Body of pancreas (tissue), 4 donors: ENCODE measurements at regions not wholly inside any gene's neighbourhood (a gene's known extent, or its start where the extent isn't known, plus 50 kb on each side); places are given as distances from the start of the nearest gene placed in this dataset.

Experiments used
- ATAC-seq: fragments of 150-250 bp; one replicate; pipeline ENCODE4 v1.9.1; 2016
- DNase-seq, 4 donors: peaks; one replicate each; pipeline ENCODE4 v3.0.0-alpha.2; 2019
- H3K27ac ChIP-seq, 4 donors: fragments of 200-600 bp; sonication (generic); 1 replicate in 3 of 4; 2 replicates in 1 of 4; pipeline versions ENCODE4 v1.5.1 to v1.6.1; 2016 to 2019; ENCODE audit warnings: mild to moderate bottlenecking in 1 of 4, mixed read lengths in 1 of 4, moderate library complexity in 1 of 4
- H3K27me3 ChIP-seq, 2 donors: fragments of 200-600 bp; sonication (generic); one replicate each; pipeline ENCODE4 v1.6.0; 2016; ENCODE audit warnings: mild to moderate bottlenecking in 1 of 2
- H3K36me3 ChIP-seq, 2 donors: fragments of 200-600 bp; sonication (generic); replicated peaks in 1 of 2; 2 replicates each; pipeline ENCODE4 v1.5.1; 2016; ENCODE audit warnings: low read depth in 2 of 2; ENCODE audit not compliant: insufficient read depth in 1 of 2
- H3K4me1 ChIP-seq: fragments of 200-600 bp; sonication (generic); one replicate; pipeline ENCODE4 v1.6.0; 2016
- H3K4me3 ChIP-seq, 2 donors: fragments of 200-600 bp; sonication (generic); 1 replicate in 1 of 2; 2 replicates in 1 of 2; pipeline ENCODE4 v1.5.1; 2016 to 2019
- H3K9me3 ChIP-seq, 3 donors: fragments of 200-600 bp; sonication (generic); 1 replicate in 2 of 3; 2 replicates in 1 of 3; pipeline ENCODE4 v1.5.1; 2016
- POLR2A ChIP-seq, 3 donors: fragments of 450-650 bp; IDR thresholded peaks; one replicate each; pipeline ENCODE4 v1.6.1; 2016; ENCODE audit warnings: antibody characterized with exemption in 3 of 3, mild to moderate bottlenecking in 2 of 3
- WGBS, 2 donors: methylation state at CpG; one replicate each; pipeline ENCODE4 v1.1.5; 2017; 5-methylcytosine and 5-hydroxymethylcytosine counted together
- intact Hi-C: fragments of 100-400 bp; cut with DNase I; formaldehyde crosslinking; loops from one replicate; pipeline ENCODE4 v1.15.1; 2023
- TF ChIP-seq, protein P1 (sequence below), 7 experiments: fragments of 450-650 bp in 4 of 7; fragments of 200-600 bp in 3 of 7; sonication (generic) in 3 of 7; IDR thresholded peaks; one replicate each; pipeline ENCODE4 v1.5.1; 2016 to 2019; ENCODE audit warnings: antibody characterized with exemption in 7 of 7

GRCh38 chr14:100981809-100982208 is 78.3 kb upstream of the RTL1 start:
- TF ChIP-seq, protein P1, sequence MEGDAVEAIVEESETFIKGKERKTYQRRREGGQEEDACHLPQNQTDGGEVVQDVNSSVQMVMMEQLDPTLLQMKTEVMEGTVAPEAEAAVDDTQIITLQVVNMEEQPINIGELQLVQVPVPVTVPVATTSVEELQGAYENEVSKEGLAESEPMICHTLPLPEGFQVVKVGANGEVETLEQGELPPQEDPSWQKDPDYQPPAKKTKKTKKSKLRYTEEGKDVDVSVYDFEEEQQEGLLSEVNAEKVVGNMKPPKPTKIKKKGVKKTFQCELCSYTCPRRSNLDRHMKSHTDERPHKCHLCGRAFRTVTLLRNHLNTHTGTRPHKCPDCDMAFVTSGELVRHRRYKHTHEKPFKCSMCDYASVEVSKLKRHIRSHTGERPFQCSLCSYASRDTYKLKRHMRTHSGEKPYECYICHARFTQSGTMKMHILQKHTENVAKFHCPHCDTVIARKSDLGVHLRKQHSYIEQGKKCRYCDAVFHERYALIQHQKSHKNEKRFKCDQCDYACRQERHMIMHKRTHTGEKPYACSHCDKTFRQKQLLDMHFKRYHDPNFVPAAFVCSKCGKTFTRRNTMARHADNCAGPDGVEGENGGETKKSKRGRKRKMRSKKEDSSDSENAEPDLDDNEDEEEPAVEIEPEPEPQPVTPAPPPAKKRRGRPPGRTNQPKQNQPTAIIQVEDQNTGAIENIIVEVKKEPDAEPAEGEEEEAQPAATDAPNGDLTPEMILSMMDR (IDR thresholded peaks at IDR 0.05), result no peak
- no peak for TF ChIP-seq POLR2A (IDR thresholded peaks at IDR 0.05)
- Histone ChIP-seq H3K9me3 (no peaks in the 10 kb centered on the region), H3K4me3 (no peak overlapping the region), H3K27ac (no peak overlapping the region), H3K4me1 (no peaks in the 10 kb centered on the region), H3K36me3 (no peaks in the 10 kb centered on the region), H3K27me3 (no peaks in the 10 kb centered on the region)
- WGBS, 2 donors, result 74 to 78% methylated on average over 3 of the region's 3 CpGs
- ATAC-seq (no peak), DNase-seq (no peak)
- intact Hi-C loops, result no loop called here

- Histone ChIP-seq H3K4me1 (no peaks in the 10 kb centered on the region), H3K27ac (no peak overlapping the region), H3K27me3 (no peaks in the 10 kb centered on the region), H3K9me3 (no peaks in the 10 kb centered on the region), H3K36me3 (no peaks in the 10 kb centered on the region), H3K4me3 (no peak overlapping the region)
- DNase-seq (no peak), ATAC-seq (no peak)
- TF ChIP-seq, protein P1 (IDR thresholded peaks at IDR 0.05), result no peak
- no peak for TF ChIP-seq POLR2A (IDR thresholded peaks at IDR 0.05)
- WGBS, 2 donors, result 66 to 78% methylated on average over 4 of the region's 4 CpGs
- intact Hi-C loops, result no loop called here
These were observed 78.8 kb upstream of the RTL1 start for GRCh38 chr14:100982353-100982752.

- H3K9me3 ChIP-seq, result no peaks in the 10 kb centered on the region
- H3K27ac ChIP-seq, result no peak overlapping the region
- WGBS, 2 donors, result 69 to 77% methylated on average over 6 of the region's 6 CpGs
- no peaks in the 10 kb centered on the region for H3K4me1 ChIP-seq
- DNase-seq (no peak), ATAC-seq (no peak)
- intact Hi-C loops, result no loop called here
- TF ChIP-seq, protein P1 (IDR thresholded peaks at IDR 0.05), result no peak
- TF ChIP-seq POLR2A (IDR thresholded peaks at IDR 0.05), result no peak
- H3K4me3 ChIP-seq, result no peak overlapping the region
- no peaks in the 10 kb centered on the region for H3K36me3 ChIP-seq
- no peaks in the 10 kb centered on the region for H3K27me3 ChIP-seq
These were observed 79.2 kb upstream of the RTL1 start for GRCh38 chr14:100982762-100983161.

- H3K36me3 ChIP-seq, result peaks cover 0 to 2% of the 10 kb centered on the region in 2 donors
- H3K9me3 ChIP-seq, result no peaks in the 10 kb centered on the region
- DNase-seq (no peak), ATAC-seq (no peak)
- H3K4me1 ChIP-seq, result no peaks in the 10 kb centered on the region
- no peak overlapping the region for H3K4me3 ChIP-seq
- 90 to 91% methylated on average over 5 of the region's 5 CpGs for WGBS, 2 donors
- H3K27ac ChIP-seq, result no peak overlapping the region
- TF ChIP-seq, protein P1 (IDR thresholded peaks at IDR 0.05), result no peak
- no peak for TF ChIP-seq POLR2A (IDR thresholded peaks at IDR 0.05)
- no peaks in the 10 kb centered on the region for H3K27me3 ChIP-seq
- intact Hi-C loops, result no loop called here
These were observed 80.2 kb upstream of the RTL1 start for GRCh38 chr14:100983710-100984109.

DNA sequence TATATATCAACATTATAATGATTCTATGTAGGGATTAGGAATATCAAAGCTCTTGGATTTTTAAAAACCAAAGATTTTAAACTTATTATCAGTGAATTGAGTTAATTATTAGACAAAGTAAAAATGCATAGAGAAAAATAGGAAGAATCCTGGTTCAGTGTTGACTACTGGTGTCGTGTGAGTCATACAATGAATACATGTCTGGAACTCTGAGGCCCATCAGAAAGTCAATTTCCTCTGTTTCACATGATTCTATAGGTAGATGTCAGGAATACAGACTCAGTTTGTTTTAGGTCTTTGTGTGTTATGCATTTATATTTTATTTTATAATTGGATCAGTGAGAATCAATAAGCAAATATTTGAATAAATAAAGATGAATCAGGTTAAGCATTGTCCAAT is 84.5 kb upstream of the RTL1 start:
- H3K9me3 ChIP-seq, result no peaks in the 10 kb centered on the region
- no peak for ATAC-seq
- H3K4me1 ChIP-seq, result no peaks in the 10 kb centered on the region
- H3K36me3 ChIP-seq, result peaks cover 0 to 2% of the 10 kb centered on the region in 2 donors
- intact Hi-C loops, result no loop called here
- 72 to 81% methylated on average over 1 of the region's 1 CpG for WGBS, 2 donors
- no peak overlapping the region for H3K27ac ChIP-seq
- H3K27me3 ChIP-seq, result no peaks in the 10 kb centered on the region
- no peak overlapping the region for H3K4me3 ChIP-seq
- TF ChIP-seq, protein P1 (IDR thresholded peaks at IDR 0.05), result no peak
- DNase-seq, result no peak
